ENCODE measurements at regions not wholly inside any gene's neighbourhood (a gene's known extent, or its start where the extent isn't known, plus 50 kb on each side); places are given as distances from the start of the nearest gene placed in this dataset.

- no peak for DNase-seq (ENCODE audit: low read depth)
- Histone ChIP-seq H3K4me2 (ENCODE audit: low read length) (no peak overlapping the region), H3K79me2 (ENCODE audit: insufficient read depth, low read length) (no peaks in the 10 kb centered on the region), H4K20me1 (ENCODE audit: insufficient read depth, low read length) (no peaks in the 10 kb centered on the region), H3K27me3 (ENCODE audit: insufficient read depth, low read length) (no peaks in the 10 kb centered on the region), H3K4me3 (ENCODE audit: insufficient read depth, low read depth, low read length) (no peak overlapping the region), H2AFZ (ENCODE audit: low read depth, low read length) (no peak overlapping the region), H3K9me3 (ENCODE audit: insufficient read depth, low read depth, low read length) (no peaks in the 10 kb centered on the region), H3K36me3 (ENCODE audit: insufficient read depth, low read length) (no peaks in the 10 kb centered on the region), H3K27ac (ENCODE audit: low read depth, low read length) (no peak overlapping the region), H3K4me1 (ENCODE audit: insufficient read depth, low read length) (no peaks in the 10 kb centered on the region), H3K9ac (ENCODE audit: low read length) (no peak overlapping the region)
- H3K27me3 Mint-ChIP-seq (ENCODE audit: low read depth, unreplicated experiment): no peaks in the 10 kb centered on the region
- no peak for TF ChIP-seq EZH2 (IDR thresholded peaks at IDR 0.05; ENCODE audit: insufficient read depth, low read length)
- no peaks in the 10 kb centered on the region for H3K36me3 Mint-ChIP-seq (ENCODE audit: low read depth, unreplicated experiment)
- FAIRE-seq: no peak
- H3K27ac Mint-ChIP-seq (ENCODE audit: unreplicated experiment): no peak overlapping the region
- H3K9me3 Mint-ChIP-seq (ENCODE audit: unreplicated experiment): no peaks in the 10 kb centered on the region
- peaks cover 2% of the 10 kb centered on the region for H3K4me1 Mint-ChIP-seq (ENCODE audit: low read depth, unreplicated experiment)
- H3K4me3 Mint-ChIP-seq (ENCODE audit: unreplicated experiment): no peak overlapping the region
Observed at GRCh38 chr13:62035981-62036380, 620.3 kb upstream of the PCDH20 start.

- Histone ChIP-seq H3K4me3 (ENCODE audit: insufficient read depth, low read depth, low read length) (no peak overlapping the region), H3K27ac (ENCODE audit: low read depth, low read length) (no peak overlapping the region), H3K9me3 (ENCODE audit: insufficient read depth, low read depth, low read length) (no peaks in the 10 kb centered on the region), H3K9ac (ENCODE audit: low read length) (no peak overlapping the region), H3K79me2 (ENCODE audit: insufficient read depth, low read length) (no peaks in the 10 kb centered on the region), H2AFZ (ENCODE audit: low read depth, low read length) (no peak overlapping the region), H3K4me2 (ENCODE audit: low read length) (no peak overlapping the region), H3K27me3 (ENCODE audit: insufficient read depth, low read length) (no peaks in the 10 kb centered on the region), H3K36me3 (ENCODE audit: insufficient read depth, low read length) (no peaks in the 10 kb centered on the region), H4K20me1 (ENCODE audit: insufficient read depth, low read length) (no peaks in the 10 kb centered on the region), H3K4me1 (ENCODE audit: insufficient read depth, low read length) (no peaks in the 10 kb centered on the region)
- no peak for FAIRE-seq
- Mint-ChIP-seq H3K27ac (ENCODE audit: unreplicated experiment) (no peak overlapping the region), H3K36me3 (ENCODE audit: low read depth, unreplicated experiment) (no peaks in the 10 kb centered on the region), H3K27me3 (ENCODE audit: low read depth, unreplicated experiment) (no peaks in the 10 kb centered on the region), H3K4me1 (ENCODE audit: low read depth, unreplicated experiment) (peaks cover 2% of the 10 kb centered on the region), H3K4me3 (ENCODE audit: unreplicated experiment) (no peak overlapping the region), H3K9me3 (ENCODE audit: unreplicated experiment) (no peaks in the 10 kb centered on the region)
- no peak for DNase-seq (ENCODE audit: low read depth)
- TF ChIP-seq EZH2 (IDR thresholded peaks at IDR 0.05; ENCODE audit: insufficient read depth, low read length) (no peak), CTCF (IDR thresholded peaks at IDR 0.05; ENCODE audit: insufficient read depth, low read depth, low read length) (no peak)
Observed at GRCh38 chr13:62033934-62034333, 618.3 kb upstream of the PCDH20 start.

GRCh38 chr13:62022369-62022768 lies 606.7 kb upstream of the PCDH20 start:
- Histone ChIP-seq H3K27ac (ENCODE audit: low read depth, low read length) (no peak overlapping the region), H3K4me3 (ENCODE audit: insufficient read depth, low read depth, low read length) (no peak overlapping the region), H4K20me1 (ENCODE audit: insufficient read depth, low read length) (no peaks in the 10 kb centered on the region), H3K4me2 (ENCODE audit: low read length) (no peak overlapping the region), H3K9me3 (ENCODE audit: insufficient read depth, low read depth, low read length) (no peaks in the 10 kb centered on the region), H3K79me2 (ENCODE audit: insufficient read depth, low read length) (no peaks in the 10 kb centered on the region), H3K4me1 (ENCODE audit: insufficient read depth, low read length) (no peaks in the 10 kb centered on the region), H3K9ac (ENCODE audit: low read length) (no peak overlapping the region), H3K27me3 (ENCODE audit: insufficient read depth, low read length) (no peaks in the 10 kb centered on the region), H2AFZ (ENCODE audit: low read depth, low read length) (no peak overlapping the region), H3K36me3 (ENCODE audit: insufficient read depth, low read length) (no peaks in the 10 kb centered on the region)
- no peak for TF ChIP-seq EZH2 (IDR thresholded peaks at IDR 0.05; ENCODE audit: insufficient read depth, low read length)
- TF ChIP-seq CTCF (IDR thresholded peaks at IDR 0.05; ENCODE audit: insufficient read depth, low read depth, low read length): no peak
- no peak for DNase-seq (ENCODE audit: low read depth)
- Mint-ChIP-seq H3K27me3 (ENCODE audit: low read depth, unreplicated experiment) (no peaks in the 10 kb centered on the region), H3K4me1 (ENCODE audit: low read depth, unreplicated experiment) (no peaks in the 10 kb centered on the region), H3K4me3 (ENCODE audit: unreplicated experiment) (no peak overlapping the region), H3K9me3 (ENCODE audit: unreplicated experiment) (no peaks in the 10 kb centered on the region), H3K27ac (ENCODE audit: unreplicated experiment) (no peak overlapping the region), H3K36me3 (ENCODE audit: low read depth, unreplicated experiment) (no peaks in the 10 kb centered on the region)
- FAIRE-seq: no peak

Measured in astrocyte (in vitro differentiated cells and primary cell).